ENCODE measurements at regions not wholly inside any gene's neighbourhood (a gene's known extent, or its start where the extent isn't known, plus 50 kb on each side); places are given as distances from the start of the nearest gene placed in this dataset.
"Not testable (repeated sequence)": the region's sequence is repeated elsewhere in the genome, so short reads cannot be mapped to it uniquely, and the experiment has no call there.

- H3K27ac ChIP-seq: no peak overlapping the region
- no peak for TF ChIP-seq CTCF (conservative IDR thresholded peaks at IDR 0.05; ENCODE audit: low read depth, low read length)
- no peaks in the 10 kb centered on the region for H3K79me2 ChIP-seq (ENCODE audit: insufficient read depth, low read depth)
- no peaks in the 10 kb centered on the region for H4K20me1 ChIP-seq (ENCODE audit: insufficient read depth)
- no peak overlapping the region for H3K9ac ChIP-seq
- H3K4me1 ChIP-seq (ENCODE audit: low read depth, poor library complexity, severe bottlenecking): no peaks in the 10 kb centered on the region
- no peak overlapping the region for H3K4me2 ChIP-seq
- no peak overlapping the region for H2AFZ ChIP-seq (ENCODE audit: low read depth)
- no peaks in the 10 kb centered on the region for H3K27me3 ChIP-seq (ENCODE audit: insufficient read depth, low read depth)
- H3K36me3 ChIP-seq (ENCODE audit: insufficient read depth): no peaks in the 10 kb centered on the region
- H3K4me3 ChIP-seq (IDR thresholded peaks at IDR 0.05; ENCODE audit: insufficient read depth, low read depth, low read length): no peak overlapping the region
Observed at GRCh38 chr17:59493867-59494266, 71.5 kb upstream of the DHX40 start.

GRCh38 chr17:59494757-59495368, 70.5 kb upstream of the DHX40 start:
- H4K20me1 ChIP-seq (ENCODE audit: insufficient read depth): no peaks in the 10 kb centered on the region
- H3K36me3 ChIP-seq (ENCODE audit: insufficient read depth): no peaks in the 10 kb centered on the region
- no peaks in the 10 kb centered on the region for H3K27me3 ChIP-seq (ENCODE audit: insufficient read depth, low read depth)
- no peak for TF ChIP-seq CTCF (conservative IDR thresholded peaks at IDR 0.05; ENCODE audit: low read depth, low read length)
- no peak overlapping the region for H3K27ac ChIP-seq
- no peak overlapping the region for H2AFZ ChIP-seq (ENCODE audit: low read depth)
- H3K4me3 ChIP-seq (IDR thresholded peaks at IDR 0.05; ENCODE audit: insufficient read depth, low read depth, low read length): no peak overlapping the region
- no peak overlapping the region for H3K4me2 ChIP-seq
- no peaks in the 10 kb centered on the region for H3K79me2 ChIP-seq (ENCODE audit: insufficient read depth, low read depth)
- no peak overlapping the region for H3K9ac ChIP-seq
- H3K4me1 ChIP-seq (ENCODE audit: low read depth, poor library complexity, severe bottlenecking): no peaks in the 10 kb centered on the region

- H2AFZ ChIP-seq (ENCODE audit: low read depth): no peak overlapping the region
Observed at GRCh38 chr17:59496178-59496577, 69.2 kb upstream of the DHX40 start.

DNA sequence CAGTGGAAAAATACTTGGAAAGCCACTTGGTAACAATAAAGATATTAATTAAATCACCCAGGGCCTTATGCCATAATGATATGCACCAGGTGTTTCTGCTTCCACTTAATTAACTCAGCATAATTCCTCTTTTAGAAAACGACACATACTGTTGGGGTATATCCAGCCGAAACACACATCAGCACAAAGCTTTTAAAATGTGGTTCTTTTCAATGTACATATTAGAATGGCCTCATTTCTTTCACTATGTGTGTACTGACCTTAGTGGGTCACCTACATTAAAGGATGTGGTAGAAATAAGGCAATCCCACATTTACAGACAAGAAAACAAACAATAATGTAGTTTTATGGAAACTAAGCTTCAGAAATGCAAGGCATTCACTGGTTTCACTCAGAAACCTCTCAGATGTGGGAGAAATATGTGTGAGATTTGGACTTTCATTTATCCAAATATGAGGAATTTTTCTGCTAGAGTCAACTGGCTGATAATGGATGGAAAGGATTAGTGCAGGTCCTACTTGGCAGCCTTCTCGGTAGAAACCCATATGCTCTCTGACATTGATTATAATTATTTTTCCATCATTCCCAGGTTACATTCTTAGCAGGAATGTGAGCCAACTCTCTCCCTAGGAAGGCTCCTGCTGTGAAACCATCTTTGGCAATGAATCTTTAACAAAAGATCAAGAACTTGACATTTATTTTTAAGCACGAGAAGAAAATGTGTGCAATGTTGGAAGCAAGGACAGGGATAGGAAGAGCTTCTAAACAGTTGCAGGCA, 66.7 kb upstream of the DHX40 start:
- Histone ChIP-seq H3K4me1 (ENCODE audit: low read depth, poor library complexity, severe bottlenecking) (no peaks in the 10 kb centered on the region), H3K36me3 (ENCODE audit: insufficient read depth) (no peaks in the 10 kb centered on the region), H3K4me3 (IDR thresholded peaks at IDR 0.05; ENCODE audit: insufficient read depth, low read depth, low read length) (no peak overlapping the region), H3K4me2 (no peak overlapping the region), H3K27me3 (ENCODE audit: insufficient read depth, low read depth) (no peaks in the 10 kb centered on the region), H3K27ac (no peak overlapping the region), H3K9ac (no peak overlapping the region), H2AFZ (ENCODE audit: low read depth) (no peak overlapping the region), H3K79me2 (ENCODE audit: insufficient read depth, low read depth) (no peaks in the 10 kb centered on the region), H4K20me1 (ENCODE audit: insufficient read depth) (no peaks in the 10 kb centered on the region)
- no peak for TF ChIP-seq CTCF (conservative IDR thresholded peaks at IDR 0.05; ENCODE audit: low read depth, low read length)

More at GRCh38 chr17:59496178-59496577, 69.2 kb upstream of the DHX40 start:
- no peak for TF ChIP-seq CTCF (conservative IDR thresholded peaks at IDR 0.05; ENCODE audit: low read depth, low read length)
- Histone ChIP-seq H3K27ac (no peak overlapping the region), H3K4me3 (IDR thresholded peaks at IDR 0.05; ENCODE audit: insufficient read depth, low read depth, low read length) (no peak overlapping the region), H3K79me2 (ENCODE audit: insufficient read depth, low read depth) (no peaks in the 10 kb centered on the region), H4K20me1 (ENCODE audit: insufficient read depth) (no peaks in the 10 kb centered on the region), H3K4me2 (no peak overlapping the region), H3K9ac (no peak overlapping the region), H3K4me1 (ENCODE audit: low read depth, poor library complexity, severe bottlenecking) (no peaks in the 10 kb centered on the region), H3K27me3 (ENCODE audit: insufficient read depth, low read depth) (no peaks in the 10 kb centered on the region), H3K36me3 (ENCODE audit: insufficient read depth) (no peaks in the 10 kb centered on the region)

DNA sequence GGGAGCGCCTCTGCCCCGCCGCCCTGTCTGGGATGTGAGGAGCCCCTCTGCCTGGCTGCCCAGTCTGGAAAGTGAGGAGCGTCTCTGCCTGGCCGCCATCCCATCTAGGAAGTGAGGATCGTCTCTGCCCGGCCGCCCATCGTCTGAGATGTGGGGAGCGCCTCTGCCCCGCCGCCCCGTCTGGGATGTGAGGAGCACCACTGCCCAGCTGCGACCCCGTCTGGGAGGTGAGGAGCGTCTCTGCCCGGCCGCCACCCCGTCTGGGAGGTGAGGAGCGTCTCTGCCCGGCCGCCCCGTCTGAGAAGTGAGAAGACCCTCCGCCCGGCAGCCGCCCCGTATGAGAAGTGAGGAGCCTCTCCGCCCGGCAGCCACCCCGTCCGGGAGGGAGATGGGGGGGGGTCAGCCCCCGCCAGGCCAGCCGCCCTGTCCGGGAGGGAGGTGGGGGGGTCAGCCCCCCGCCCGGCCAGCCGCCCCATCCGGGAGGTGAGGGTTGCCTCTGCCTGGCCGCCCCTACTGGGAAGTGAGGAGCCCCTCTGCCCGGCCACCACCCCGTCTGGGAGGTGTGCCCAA, 65.2 kb upstream of the DHX40 start:
- not testable (repeated sequence) for H2AFZ ChIP-seq (ENCODE audit: low read depth); H3K4me1 ChIP-seq (ENCODE audit: low read depth, poor library complexity, severe bottlenecking); H4K20me1 ChIP-seq (ENCODE audit: insufficient read depth); H3K27ac ChIP-seq; H3K36me3 ChIP-seq (ENCODE audit: insufficient read depth); H3K79me2 ChIP-seq (ENCODE audit: insufficient read depth, low read depth); H3K4me3 ChIP-seq (IDR thresholded peaks at IDR 0.05; ENCODE audit: insufficient read depth, low read depth, low read length); H3K27me3 ChIP-seq (ENCODE audit: insufficient read depth, low read depth); H3K4me2 ChIP-seq; H3K9ac ChIP-seq

All from KMS-11 (cell line).